Pulmonary artery endothelial cell (primary cell): ENCODE measurements at regions not wholly inside any gene's neighbourhood (a gene's known extent, or its start where the extent isn't known, plus 50 kb on each side); places are given as distances from the start of the nearest gene placed in this dataset.
"Not testable (repeated sequence)": the region's sequence is repeated elsewhere in the genome, so short reads cannot be mapped to it uniquely, and the experiment has no call there.

Experiments
- DNase-seq: peaks from one replicate; pipeline ENCODE4 v3.0.0-alpha.2; 2011; ENCODE audit warnings: low read depth, low spot score

- no peak for DNase-seq
Measured at GRCh38 chr1:8144323-8144722, 118.2 kb upstream of the ERRFI1 start.

GRCh38 chr1:8142955-8143629, 117.0 kb upstream of the ERRFI1 start:
- no peak for DNase-seq

- no peak for DNase-seq
Measured at GRCh38 chr1:8139941-8140340, 113.8 kb upstream of the ERRFI1 start.

GRCh38 chr1:8139383-8139782, 113.3 kb upstream of the ERRFI1 start:
- no peak for DNase-seq

- DNase-seq, result no peak
Measured at GRCh38 chr1:8138673-8139072, 112.6 kb upstream of the ERRFI1 start.

GRCh38 chr1:8137481-8138244, 111.6 kb upstream of the ERRFI1 start:
- DNase-seq, result peak; percentile 78

GRCh38 chr1:8136766-8137165, 110.7 kb upstream of the ERRFI1 start:
- no peak for DNase-seq

GRCh38 chr1:8135250-8135649, 109.1 kb upstream of the ERRFI1 start:
- DNase-seq, result no peak

GRCh38 chr1:8134546-8135235, 108.6 kb upstream of the ERRFI1 start:
- DNase-seq, result no peak

- peak; percentile 29 for DNase-seq
Measured at GRCh38 chr1:8133657-8134430, 107.7 kb upstream of the ERRFI1 start.

- no peak for DNase-seq
Measured at GRCh38 chr1:8133190-8133589, 107.1 kb upstream of the ERRFI1 start.

GRCh38 chr1:8127171-8127641, 101.1 kb upstream of the ERRFI1 start:
- no peak for DNase-seq

- DNase-seq, result peak; percentile 46
Measured at GRCh38 chr1:8122477-8123407, 96.6 kb upstream of the ERRFI1 start.

- DNase-seq, result peak; percentile 53
Measured at GRCh38 chr1:8122160-8122476, 96.0 kb upstream of the ERRFI1 start.

- peak; percentile 97 for DNase-seq
Measured at GRCh38 chr1:8121261-8122159, 95.4 kb upstream of the ERRFI1 start.

- peak; percentile 73 for DNase-seq
Measured at GRCh38 chr1:8120693-8121260, 94.7 kb upstream of the ERRFI1 start.

- DNase-seq, result not testable (repeated sequence)
Measured at GRCh38 chr1:8118736-8119135, 92.6 kb upstream of the ERRFI1 start.

GRCh38 chr1:8118031-8118451, 91.9 kb upstream of the ERRFI1 start:
- no peak for DNase-seq

- DNase-seq, result no peak
Measured at GRCh38 chr1:8116894-8117264, 90.8 kb upstream of the ERRFI1 start.
